Choroid plexus epithelial cell (primary cell): ENCODE measurements at regions not wholly inside any gene's neighbourhood (a gene's known extent, or its start where the extent isn't known, plus 50 kb on each side); places are given as distances from the start of the nearest gene placed in this dataset.

ENCODE experiments used
- DNase-seq: peaks from one replicate; pipeline ENCODE4 v3.0.0-alpha.2; 2010; ENCODE audit warnings: low read depth
- H3K4me3 ChIP-seq: 2 replicates; pipeline ENCODE4 v1.5.1; 2011; ENCODE audit warnings: low read depth, mild to moderate bottlenecking, control low read depth, low read length, moderate library complexity
- TF ChIP-seq, protein P1 (sequence below): conservative IDR thresholded peaks from 2 replicates; pipeline ENCODE4 v1.5.1; 2011; ENCODE audit warnings: low read depth, mild to moderate bottlenecking, control low read depth, inconsistent platforms, low read length, moderate library complexity

GRCh38 chr17:79391376-79392233 is 219.2 kb downstream of the RBFOX3 start:
- no peak overlapping the region for H3K4me3 ChIP-seq
- peak; percentile 78 for DNase-seq
- TF ChIP-seq, protein P1, sequence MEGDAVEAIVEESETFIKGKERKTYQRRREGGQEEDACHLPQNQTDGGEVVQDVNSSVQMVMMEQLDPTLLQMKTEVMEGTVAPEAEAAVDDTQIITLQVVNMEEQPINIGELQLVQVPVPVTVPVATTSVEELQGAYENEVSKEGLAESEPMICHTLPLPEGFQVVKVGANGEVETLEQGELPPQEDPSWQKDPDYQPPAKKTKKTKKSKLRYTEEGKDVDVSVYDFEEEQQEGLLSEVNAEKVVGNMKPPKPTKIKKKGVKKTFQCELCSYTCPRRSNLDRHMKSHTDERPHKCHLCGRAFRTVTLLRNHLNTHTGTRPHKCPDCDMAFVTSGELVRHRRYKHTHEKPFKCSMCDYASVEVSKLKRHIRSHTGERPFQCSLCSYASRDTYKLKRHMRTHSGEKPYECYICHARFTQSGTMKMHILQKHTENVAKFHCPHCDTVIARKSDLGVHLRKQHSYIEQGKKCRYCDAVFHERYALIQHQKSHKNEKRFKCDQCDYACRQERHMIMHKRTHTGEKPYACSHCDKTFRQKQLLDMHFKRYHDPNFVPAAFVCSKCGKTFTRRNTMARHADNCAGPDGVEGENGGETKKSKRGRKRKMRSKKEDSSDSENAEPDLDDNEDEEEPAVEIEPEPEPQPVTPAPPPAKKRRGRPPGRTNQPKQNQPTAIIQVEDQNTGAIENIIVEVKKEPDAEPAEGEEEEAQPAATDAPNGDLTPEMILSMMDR = peak; percentile 88

GRCh38 chr17:79389896-79390295 is 221.0 kb downstream of the RBFOX3 start:
- no peak overlapping the region for H3K4me3 ChIP-seq

GRCh38 chr17:79388556-79389295 is 222.1 kb downstream of the RBFOX3 start:
- DNase-seq = peak; percentile 57
- H3K4me3 ChIP-seq = no peak overlapping the region
- TF ChIP-seq, protein P1 = peak; percentile 73

More at GRCh38 chr17:79389896-79390295, 221.0 kb downstream of the RBFOX3 start:
- no peak for DNase-seq
- TF ChIP-seq, protein P1 = no peak

DNA sequence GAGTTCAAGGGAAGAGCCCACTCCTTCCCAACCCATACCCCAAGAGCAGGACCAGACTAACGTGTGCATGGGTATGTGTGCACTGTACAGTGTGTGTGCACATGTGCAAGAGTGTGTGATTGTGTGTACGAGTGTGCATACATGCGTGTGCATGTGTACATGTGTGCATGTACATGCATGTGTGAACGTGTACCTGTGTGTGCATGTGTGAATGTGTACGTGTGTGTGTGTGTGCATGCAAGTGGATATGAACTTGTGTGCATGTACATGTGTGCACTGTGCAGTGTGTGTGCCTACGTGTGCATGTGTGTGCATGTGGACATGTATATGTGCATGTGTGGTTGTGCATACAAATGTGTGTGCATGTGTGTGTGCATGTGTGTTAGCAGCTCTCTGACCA is 223.1 kb downstream of the RBFOX3 start:
- DNase-seq = no peak
- TF ChIP-seq, protein P1 = no peak
- no peak overlapping the region for H3K4me3 ChIP-seq

DNA sequence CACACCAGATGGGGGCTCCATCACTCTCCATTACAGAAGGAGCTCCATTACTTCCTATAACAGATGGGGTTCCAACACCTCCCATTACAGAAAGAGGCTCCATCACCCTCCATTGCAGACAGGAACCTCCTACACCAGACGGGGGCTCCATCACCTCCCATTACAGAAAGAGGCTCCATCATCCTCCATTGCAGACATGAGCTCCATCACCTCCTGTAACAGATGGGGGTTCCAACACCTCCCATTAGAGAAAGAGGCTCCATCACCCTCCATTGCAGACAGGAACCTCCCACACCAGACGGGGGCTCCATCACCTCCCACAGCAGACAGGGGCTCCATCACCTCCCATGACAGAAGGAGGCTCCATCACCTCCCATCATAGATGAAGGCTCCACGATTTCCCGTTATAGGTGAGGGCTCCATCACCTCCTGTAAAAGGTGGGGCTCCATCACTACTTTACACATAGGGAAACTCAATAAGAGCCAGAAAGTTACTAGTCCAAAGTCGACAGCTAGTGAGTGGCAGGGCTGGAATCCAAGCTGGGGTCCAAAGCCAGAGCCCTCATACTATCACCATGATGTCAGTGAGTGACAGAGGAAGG is 224.8 kb downstream of the RBFOX3 start:
- no peak for DNase-seq
- no peak overlapping the region for H3K4me3 ChIP-seq

DNA sequence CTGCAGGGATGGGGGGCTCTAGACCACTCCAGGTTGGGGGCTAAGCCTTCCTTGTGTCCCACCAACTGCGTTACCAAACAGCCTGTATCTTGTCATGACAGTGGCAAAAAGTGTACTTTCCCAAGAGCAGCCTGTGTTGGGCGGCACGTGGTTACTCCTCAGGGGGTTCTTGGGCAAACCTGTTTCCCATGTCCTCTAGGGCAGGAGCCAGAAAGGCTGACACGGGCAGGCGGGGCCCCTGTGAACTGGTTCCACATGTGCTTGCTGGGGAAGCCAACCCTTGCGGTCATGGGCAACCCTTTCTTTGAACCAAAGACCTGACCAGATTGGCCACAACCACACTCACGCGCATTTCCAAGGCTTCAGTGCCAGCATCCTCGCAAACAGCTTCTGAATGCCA is 228.5 kb downstream of the RBFOX3 start:
- TF ChIP-seq, protein P1 = no peak
- H3K4me3 ChIP-seq = no peak overlapping the region
- DNase-seq = no peak

More for the DNA sequence above, 224.8 kb downstream of the RBFOX3 start:
- TF ChIP-seq, protein P1 = no peak
